K562 (cell line): ENCODE measurements at regions not wholly inside any gene's neighbourhood (a gene's known extent, or its start where the extent isn't known, plus 50 kb on each side); places are given as distances from the start of the nearest gene placed in this dataset.

Experiments used
- ATAC-seq: fragments of 200-7000 bp; cut with Tn5 transposase; 3 replicates; pipeline ENCODE4 v1.9.1; 2020; ENCODE audit warnings: moderate library complexity
- BruUV-seq: library from RNA; stranded (reverse); fragments of 400-500 nt; replicated peaks from 2 replicates; lab custom pipeline; 2021; lab: Mats Ljungman, UMichigan
- CTCF ChIA-PET: fragments of 300-600 bp; formaldehyde crosslinking; extraction: SDS; loops from one replicate; lab custom pipeline; 2021; ENCODE audit warnings: low intra/inter-chr PET ratio; lab: Yijun Ruan, JAX
- POLR2A ChIA-PET: fragments of 300-600, 350-650 bp; sonication (Branson Sonifier 250); formaldehyde crosslinking; extraction: SDS; loops from one replicate; lab custom pipeline; 2021; ENCODE audit warnings: antibody characterized with exemption, inconsistent platforms; lab: Yijun Ruan, JAX
- DNase-seq, 4 experiments: peaks; one replicate each; pipeline versions ENCODE4 v3.0.0 to v3.0.0-alpha.2; 2011 to 2018; ENCODE audit warnings: low spot score in 3 of 4, mixed read lengths in 3 of 4; ENCODE audit errors: extremely low read depth in 1 of 4
- FAIRE-seq: peaks from 2 replicates; lab custom pipeline; 2011; peaks lifted over from hg19 to GRCh38; lab: Jason Lieb, UNC
- H2AFZ ChIP-seq: 2 replicates; pipeline ENCODE4 v1.6.0; 2011; ENCODE audit warnings: low read depth, low read length, control low read depth, inconsistent platforms
- H3K27ac ChIP-seq: fragments of 200-600 bp; 3 replicates; pipeline ENCODE4 v1.8.0; 2011; ENCODE audit warnings: low read depth, mild to moderate bottlenecking, control low read depth, inconsistent platforms, low read length, moderate library complexity, mixed read lengths; ENCODE audit errors: extremely low read depth
- H3K27me3 ChIP-seq, 2 experiments: fragments of 300-600 bp in 1 of 2; 2 replicates in 1 of 2; 3 replicates in 1 of 2; pipeline versions ENCODE4 v1.6.0 to v1.8.0; 2011; ENCODE audit warnings: inconsistent platforms in 2 of 2, low read length in 2 of 2, mild to moderate bottlenecking in 1 of 2, mixed read lengths in 1 of 2, moderate library complexity in 1 of 2; ENCODE audit not compliant: control insufficient read depth in 2 of 2, insufficient read depth in 2 of 2
- H3K36me3 ChIP-seq: fragments of 300-600 bp; 3 replicates; pipeline ENCODE4 v1.8.0; 2011; ENCODE audit warnings: mild to moderate bottlenecking, low read length, inconsistent platforms; ENCODE audit not compliant: control insufficient read depth, insufficient read depth
- H3K4me1 ChIP-seq, 2 experiments: fragments of 200-600 bp in 1 of 2; replicated peaks in 1 of 2; 2 replicates in 1 of 2; 3 replicates in 1 of 2; pipeline versions ENCODE4 v1.5.1 to v1.8.0; 2011; ENCODE audit warnings: inconsistent platforms in 2 of 2, low read length in 2 of 2, mild to moderate bottlenecking in 1 of 2, mixed read lengths in 1 of 2, moderate library complexity in 1 of 2; ENCODE audit not compliant: control insufficient read depth in 2 of 2, insufficient read depth in 2 of 2
- H3K4me2 ChIP-seq: 2 replicates; pipeline ENCODE4 v1.6.1; 2011; ENCODE audit warnings: low read length, control low read depth, inconsistent platforms, mixed read lengths; ENCODE audit not compliant: insufficient read depth
- H3K4me3 ChIP-seq: fragments of 200-600 bp; sonication (generic), shearing (Covaris generic); 2 replicates; pipeline ENCODE4 v1.5.1; 2016; ENCODE audit warnings: control low read depth, inconsistent platforms
- H3K79me2 ChIP-seq: fragments of 200-600 bp; 3 replicates; pipeline ENCODE4 v1.8.0; 2011; ENCODE audit warnings: low read length, inconsistent platforms; ENCODE audit not compliant: control insufficient read depth, insufficient read depth
- H3K9ac ChIP-seq, 2 experiments: 2 replicates each; pipeline versions ENCODE4 v1.6.0 to v1.6.1; 2011; ENCODE audit warnings: low read depth in 2 of 2, low read length in 2 of 2, control low read depth in 1 of 2, inconsistent platforms in 1 of 2, mild to moderate bottlenecking in 1 of 2, mixed read lengths in 1 of 2; ENCODE audit not compliant: insufficient read depth in 1 of 2
- H3K9me1 ChIP-seq: one replicate; pipeline ENCODE4 v1.6.0; 2011; ENCODE audit warnings: inconsistent platforms, mild to moderate bottlenecking, low read length, moderate library complexity; ENCODE audit not compliant: control insufficient read depth, insufficient read depth
- H3K9me3 ChIP-seq: replicated peaks from 2 replicates; pipeline ENCODE4 v1.5.1; 2011; ENCODE audit warnings: low read depth, low read length, inconsistent platforms; ENCODE audit not compliant: control insufficient read depth, insufficient read depth
- H4K20me1 ChIP-seq: replicated peaks from 2 replicates; pipeline ENCODE4 v1.6.1; 2011; ENCODE audit warnings: low read length, inconsistent platforms, mixed read lengths; ENCODE audit not compliant: control insufficient read depth, insufficient read depth
- EZH2 ChIP-seq: IDR thresholded peaks from 2 replicates; pipeline ENCODE4 v1.6.1; 2012; ENCODE audit warnings: low read depth, mild to moderate bottlenecking, inconsistent platforms, low read length, borderline replicate concordance
- FOXM1 ChIP-seq, 2 experiments: fragments of 450-650 bp in 1 of 2; sonication (generic) in 1 of 2; formaldehyde crosslinking in 1 of 2; IDR thresholded peaks; 2 replicates each; pipeline versions ENCODE4 v1.6.1 to v1.9.0; 2017 to 2022; ENCODE audit warnings: low read depth in 2 of 2, mild to moderate bottlenecking in 2 of 2, missing genetic modification reagents in 1 of 2, moderate library complexity in 1 of 2
- WGBS: fragments of 100-300 bp; shearing (Covaris generic); methylation state at CpG from one replicate; pipeline ENCODE4 v1.1.6; 2016; ENCODE audit warnings: low coverage, mixed read lengths; ENCODE audit not compliant: insufficient coverage; ENCODE audit errors: missing lambda C conversion rate; 5-methylcytosine and 5-hydroxymethylcytosine counted together
- in situ Hi-C: fragments of 300-500 bp; cut with MboI; formaldehyde crosslinking; loops from 4 replicates; pipeline ENCODE4 v1.15.0; 2018; ENCODE audit warnings: inconsistent platforms, mixed read lengths
- intact Hi-C: fragments of 100-400 bp; cut with micrococcal nuclease; formaldehyde crosslinking; loops from 2 replicates; pipeline ENCODE4 v1.14.2; 2022
- TF ChIP-seq, protein P1 (sequence below): sonication (generic); formaldehyde crosslinking; IDR thresholded peaks from 2 replicates; pipeline ENCODE4 v1.8.1; 2023; ENCODE audit warnings: mild to moderate bottlenecking, missing genetic modification reagents
- TF ChIP-seq, protein P2 (sequence below): fragments of 250-450 bp; sonication (Bioruptor Pico); IDR thresholded peaks from 2 replicates; pipeline ENCODE4 v1.8.0; 2022; ENCODE audit warnings: moderate library complexity, mild to moderate bottlenecking, inconsistent platforms
- TF ChIP-seq, protein P3 (sequence below): fragments of 450-650 bp; IDR thresholded peaks from 2 replicates; pipeline ENCODE4 v1.7.0; 2016; ENCODE audit warnings: borderline replicate concordance

DNA sequence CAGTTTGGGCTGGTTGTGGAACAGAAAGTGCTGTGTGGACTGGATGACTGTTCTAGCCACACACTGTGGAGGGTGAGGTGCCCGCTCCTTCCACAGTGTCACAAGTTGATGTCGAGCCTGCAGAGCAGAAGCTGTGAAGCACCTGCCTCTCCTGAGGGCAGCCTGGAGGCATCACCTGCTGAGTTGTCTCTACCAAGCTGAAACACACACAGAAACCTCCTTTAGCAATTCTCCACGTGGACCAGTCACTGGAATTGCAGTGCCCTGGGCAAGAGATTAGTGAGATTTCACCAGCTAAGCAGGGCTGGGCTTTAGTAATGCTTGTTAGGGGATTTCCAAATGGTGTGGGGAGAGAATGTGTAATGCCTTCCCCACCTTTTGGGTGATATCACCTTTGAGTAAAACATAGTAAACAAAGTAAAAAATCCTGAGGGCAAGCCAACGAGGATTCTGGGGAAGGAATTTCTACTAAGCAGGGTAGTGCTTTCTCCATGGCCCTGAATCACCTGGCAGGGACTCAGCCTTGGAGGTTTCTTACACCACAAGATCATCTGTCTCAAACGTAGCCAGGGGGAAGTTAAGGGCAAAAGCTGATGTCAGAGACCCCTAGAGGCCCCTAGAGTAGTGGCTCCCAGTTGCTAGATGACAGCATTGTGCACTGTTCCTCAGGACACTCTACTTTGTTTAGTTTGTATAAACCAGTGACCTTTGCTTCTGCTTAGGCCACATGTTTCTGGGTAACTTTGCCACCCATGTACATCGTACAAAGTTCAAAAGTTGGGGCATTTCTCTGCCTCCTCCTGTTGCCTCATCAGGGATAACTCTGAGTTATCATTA lies 233.1 kb upstream of the IGFBP3 start:
- no peak overlapping the region for H3K4me2 ChIP-seq
- in situ Hi-C loops: no loop called here
- H3K27ac ChIP-seq: no peak overlapping the region
- WGBS: 0% methylated on average over 6 of the region's 6 CpGs
- no peak overlapping the region for H3K4me3 ChIP-seq
- H3K9ac ChIP-seq: no peak overlapping the region
- ChIA-PET CTCF (no interaction called here), POLR2A (interaction anchor here (0.8 kb wide), 1 partner anchor 14 kb away, joined by 3 read pairs; no protein-coding TSS in a partner anchor)
- no peaks in the 10 kb centered on the region for H3K36me3 ChIP-seq
- H3K79me2 ChIP-seq: no peaks in the 10 kb centered on the region
- no peaks in the 10 kb centered on the region for H3K27me3 ChIP-seq
- DNase-seq (no peak), FAIRE-seq (no peak), ATAC-seq (no peak)
- TF ChIP-seq FOXM1 (IDR thresholded peaks at IDR 0.05; ENCODE audit: low read depth) (no peak), FOXM1 (CRISPR knock-in tag; IDR thresholded peaks at IDR 0.05; ENCODE audit: low read depth) (no peak)
- H3K9me3 ChIP-seq: no peaks in the 10 kb centered on the region
- H3K4me1 ChIP-seq: no peaks in the 10 kb centered on the region
- no peaks in the 10 kb centered on the region for H4K20me1 ChIP-seq
- H2AFZ ChIP-seq: no peak overlapping the region
- no TSS peak for BruUV-seq
- intact Hi-C loops: no loop called here
- H3K9me1 ChIP-seq: no peaks in the 10 kb centered on the region

DNA sequence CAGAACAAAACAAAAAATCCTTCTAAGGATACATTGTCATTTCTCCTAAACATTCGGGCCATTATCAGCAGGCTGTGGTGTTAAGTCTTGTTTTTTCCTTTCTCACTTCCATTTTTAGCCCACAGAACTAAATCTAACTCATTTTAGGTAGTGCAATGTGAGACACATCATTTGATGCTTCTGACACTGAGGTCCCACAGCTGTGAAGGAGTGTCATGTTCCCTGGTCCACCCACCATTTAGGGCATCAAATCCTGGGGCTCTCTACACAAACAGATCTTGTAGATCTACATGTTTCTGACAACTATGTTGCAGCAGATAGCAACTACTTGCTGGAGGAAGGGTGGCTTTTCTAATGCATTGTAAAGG lies 232.5 kb upstream of the IGFBP3 start:
- H3K27ac ChIP-seq: no peak overlapping the region

More for the DNA sequence above, 232.5 kb upstream of the IGFBP3 start:
- TF ChIP-seq, protein P1, sequence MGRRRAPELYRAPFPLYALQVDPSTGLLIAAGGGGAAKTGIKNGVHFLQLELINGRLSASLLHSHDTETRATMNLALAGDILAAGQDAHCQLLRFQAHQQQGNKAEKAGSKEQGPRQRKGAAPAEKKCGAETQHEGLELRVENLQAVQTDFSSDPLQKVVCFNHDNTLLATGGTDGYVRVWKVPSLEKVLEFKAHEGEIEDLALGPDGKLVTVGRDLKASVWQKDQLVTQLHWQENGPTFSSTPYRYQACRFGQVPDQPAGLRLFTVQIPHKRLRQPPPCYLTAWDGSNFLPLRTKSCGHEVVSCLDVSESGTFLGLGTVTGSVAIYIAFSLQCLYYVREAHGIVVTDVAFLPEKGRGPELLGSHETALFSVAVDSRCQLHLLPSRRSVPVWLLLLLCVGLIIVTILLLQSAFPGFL (CRISPR knock-in tag): no peak
- TF ChIP-seq, protein P2, sequence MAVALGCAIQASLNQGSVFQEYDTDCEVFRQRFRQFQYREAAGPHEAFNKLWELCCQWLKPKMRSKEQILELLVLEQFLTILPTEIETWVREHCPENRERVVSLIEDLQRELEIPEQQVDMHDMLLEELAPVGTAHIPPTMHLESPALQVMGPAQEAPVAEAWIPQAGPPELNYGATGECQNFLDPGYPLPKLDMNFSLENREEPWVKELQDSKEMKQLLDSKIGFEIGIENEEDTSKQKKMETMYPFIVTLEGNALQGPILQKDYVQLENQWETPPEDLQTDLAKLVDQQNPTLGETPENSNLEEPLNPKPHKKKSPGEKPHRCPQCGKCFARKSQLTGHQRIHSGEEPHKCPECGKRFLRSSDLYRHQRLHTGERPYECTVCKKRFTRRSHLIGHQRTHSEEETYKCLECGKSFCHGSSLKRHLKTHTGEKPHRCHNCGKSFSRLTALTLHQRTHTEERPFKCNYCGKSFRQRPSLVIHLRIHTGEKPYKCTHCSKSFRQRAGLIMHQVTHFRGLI (CRISPR knock-in tag): no peak
- TF ChIP-seq EZH2: no peak
- TF ChIP-seq, protein P3, sequence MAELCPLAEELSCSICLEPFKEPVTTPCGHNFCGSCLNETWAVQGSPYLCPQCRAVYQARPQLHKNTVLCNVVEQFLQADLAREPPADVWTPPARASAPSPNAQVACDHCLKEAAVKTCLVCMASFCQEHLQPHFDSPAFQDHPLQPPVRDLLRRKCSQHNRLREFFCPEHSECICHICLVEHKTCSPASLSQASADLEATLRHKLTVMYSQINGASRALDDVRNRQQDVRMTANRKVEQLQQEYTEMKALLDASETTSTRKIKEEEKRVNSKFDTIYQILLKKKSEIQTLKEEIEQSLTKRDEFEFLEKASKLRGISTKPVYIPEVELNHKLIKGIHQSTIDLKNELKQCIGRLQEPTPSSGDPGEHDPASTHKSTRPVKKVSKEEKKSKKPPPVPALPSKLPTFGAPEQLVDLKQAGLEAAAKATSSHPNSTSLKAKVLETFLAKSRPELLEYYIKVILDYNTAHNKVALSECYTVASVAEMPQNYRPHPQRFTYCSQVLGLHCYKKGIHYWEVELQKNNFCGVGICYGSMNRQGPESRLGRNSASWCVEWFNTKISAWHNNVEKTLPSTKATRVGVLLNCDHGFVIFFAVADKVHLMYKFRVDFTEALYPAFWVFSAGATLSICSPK: no peak
- Histone ChIP-seq H3K4me3 (no peak overlapping the region), H3K36me3 (no peaks in the 10 kb centered on the region), H3K9me1 (no peaks in the 10 kb centered on the region), H3K4me1 (no peaks in the 10 kb centered on the region), H2AFZ (no peak overlapping the region), H3K79me2 (no peaks in the 10 kb centered on the region), H3K9ac (no peak overlapping the region), H4K20me1 (no peaks in the 10 kb centered on the region), H3K27me3 (no peaks in the 10 kb centered on the region), H3K4me2 (no peak overlapping the region), H3K9me3 (no peaks in the 10 kb centered on the region)
- ATAC-seq (no peak), FAIRE-seq (no peak), DNase-seq (no peak)
- CTCF ChIA-PET: no interaction called here
- 8% methylated on average over 1 of the region's 1 CpG for WGBS
- POLR2A ChIA-PET: no interaction called here
- in situ Hi-C loops (no loop called here), intact Hi-C loops (no loop called here)
- BruUV-seq: no TSS peak
